ENCODE measurements at regions not wholly inside any gene's neighbourhood (a gene's known extent, or its start where the extent isn't known, plus 50 kb on each side); places are given as distances from the start of the nearest gene placed in this dataset.

DNA sequence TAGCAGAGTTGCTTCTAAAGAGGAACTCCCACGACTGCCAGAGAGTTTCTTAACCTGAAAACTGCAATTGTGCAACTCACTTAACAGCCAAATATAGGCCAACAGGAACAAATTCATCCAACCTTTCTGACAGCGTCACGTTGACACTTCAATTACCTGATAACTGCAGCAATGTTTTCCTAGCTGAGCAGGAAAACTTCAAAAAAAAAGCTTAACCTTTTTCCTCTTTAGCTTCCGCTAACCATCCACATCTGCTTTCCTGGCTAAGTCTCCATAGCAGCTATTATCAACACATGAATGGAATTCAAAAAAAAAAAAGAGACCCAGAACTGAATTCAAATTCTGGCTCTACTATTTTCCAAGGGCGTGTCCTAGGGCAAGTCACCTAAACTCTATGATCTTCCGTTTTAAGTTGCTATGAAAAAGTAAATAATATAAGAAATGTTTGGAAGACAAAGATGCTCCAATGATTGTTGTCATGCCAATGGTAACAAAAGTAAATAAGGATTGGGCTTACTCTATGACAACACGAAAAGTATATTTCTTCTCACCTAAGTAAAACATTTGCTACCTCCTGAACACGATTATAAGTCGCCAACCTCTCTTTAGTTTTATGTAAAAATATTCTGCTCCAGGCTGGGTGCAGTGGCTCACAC is 524.6 kb upstream of the JARID2 start:
- no peak for DNase-seq
- H3K27ac ChIP-seq (ENCODE audit: low read depth in 2 of 2, low read length in 1 of 2), result no peak overlapping the region
- no peak overlapping the region for H3K4me2 ChIP-seq
- H2AFZ ChIP-seq (ENCODE audit: low read depth), result no peak overlapping the region
- H3K79me2 ChIP-seq (ENCODE audit: insufficient read depth), result no peaks in the 10 kb centered on the region
- no peaks in the 10 kb centered on the region for H3K9me3 ChIP-seq
- H3K4me3 ChIP-seq (ENCODE audit: low read depth in 2 of 2, low read length in 1 of 2), result no peak overlapping the region
- no peaks in the 10 kb centered on the region for H3K36me3 ChIP-seq (replicated peaks in 1 of 2; ENCODE audit: control insufficient read depth in 1 of 2, insufficient read depth in 2 of 2, low read length in 1 of 2)
- no peaks in the 10 kb centered on the region for H3K9me2 ChIP-seq
- CTCF ChIA-PET, result no interaction called here
- no peaks in the 10 kb centered on the region for H3K27me3 ChIP-seq (ENCODE audit: insufficient read depth)
- POLR2A ChIA-PET, result no interaction called here
- WGBS (ENCODE audit: low lambda C conversion rate), result 56% methylated on average over 9 of the region's 9 CpGs
- H3K4me1 ChIP-seq (ENCODE audit: control insufficient read depth in 1 of 2, insufficient read depth in 2 of 2, low read depth in 1 of 2, low read length in 1 of 2), result no peaks in the 10 kb centered on the region
- H3F3A ChIP-seq (replicated peaks; ENCODE audit: insufficient read depth), result no peaks in the 10 kb centered on the region
- no peaks in the 10 kb centered on the region for H4K20me1 ChIP-seq (ENCODE audit: insufficient read depth)
- no peak for TF ChIP-seq RFX5 (IDR thresholded peaks at IDR 0.05; ENCODE audit: low read length)
- TF ChIP-seq, protein P1, sequence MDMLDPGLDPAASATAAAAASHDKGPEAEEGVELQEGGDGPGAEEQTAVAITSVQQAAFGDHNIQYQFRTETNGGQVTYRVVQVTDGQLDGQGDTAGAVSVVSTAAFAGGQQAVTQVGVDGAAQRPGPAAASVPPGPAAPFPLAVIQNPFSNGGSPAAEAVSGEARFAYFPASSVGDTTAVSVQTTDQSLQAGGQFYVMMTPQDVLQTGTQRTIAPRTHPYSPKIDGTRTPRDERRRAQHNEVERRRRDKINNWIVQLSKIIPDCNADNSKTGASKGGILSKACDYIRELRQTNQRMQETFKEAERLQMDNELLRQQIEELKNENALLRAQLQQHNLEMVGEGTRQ (IDR thresholded peaks at IDR 0.05; ENCODE audit: borderline replicate concordance, low read depth, low read length), result no peak
- no peak overlapping the region for H3K9ac ChIP-seq

DNA sequence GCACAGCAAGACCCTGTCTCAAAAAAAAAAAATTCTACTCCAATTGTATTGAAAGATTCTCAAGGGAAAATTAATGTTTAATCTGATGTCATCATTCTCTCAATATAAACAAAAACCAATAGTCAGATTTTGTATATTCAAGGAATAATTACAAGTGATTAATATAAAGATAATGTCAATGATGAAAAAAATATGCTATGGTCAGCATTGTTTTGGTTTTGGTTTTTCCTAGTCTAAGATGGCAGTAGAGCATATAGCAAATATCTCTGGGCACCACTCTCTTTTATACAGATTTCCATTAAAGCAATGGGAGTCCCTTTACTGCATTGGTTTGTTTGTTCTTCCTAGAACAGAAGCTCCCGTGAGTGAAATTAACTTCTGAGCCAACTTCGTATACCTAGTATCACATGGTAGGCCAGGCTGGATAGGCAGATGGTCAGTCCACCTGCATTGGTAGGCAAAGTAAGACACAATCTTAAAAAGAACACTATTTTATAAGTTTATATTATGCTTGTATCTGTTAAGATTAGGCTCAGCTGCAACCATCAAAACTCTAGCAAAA is 523.8 kb upstream of the JARID2 start:
- Histone ChIP-seq H3K4me3 (ENCODE audit: low read depth in 2 of 2, low read length in 1 of 2) (no peak overlapping the region), H4K20me1 (ENCODE audit: insufficient read depth) (no peaks in the 10 kb centered on the region), H3K9me2 (no peaks in the 10 kb centered on the region), H2AFZ (ENCODE audit: low read depth) (no peak overlapping the region), H3F3A (replicated peaks; ENCODE audit: insufficient read depth) (no peaks in the 10 kb centered on the region), H3K79me2 (ENCODE audit: insufficient read depth) (no peaks in the 10 kb centered on the region), H3K36me3 (replicated peaks in 1 of 2; ENCODE audit: control insufficient read depth in 1 of 2, insufficient read depth in 2 of 2, low read length in 1 of 2) (no peaks in the 10 kb centered on the region), H3K4me1 (ENCODE audit: control insufficient read depth in 1 of 2, insufficient read depth in 2 of 2, low read depth in 1 of 2, low read length in 1 of 2) (no peaks in the 10 kb centered on the region), H3K9ac (no peak overlapping the region), H3K4me2 (no peak overlapping the region), H3K9me3 (no peaks in the 10 kb centered on the region), H3K27ac (ENCODE audit: low read depth in 2 of 2, low read length in 1 of 2) (no peak overlapping the region), H3K27me3 (ENCODE audit: insufficient read depth) (no peaks in the 10 kb centered on the region)
- ChIA-PET POLR2A (no interaction called here), CTCF (no interaction called here)
- 41% methylated on average over 2 of the region's 2 CpGs for WGBS (ENCODE audit: low lambda C conversion rate)
- TF ChIP-seq FOSL2 (IDR thresholded peaks at IDR 0.05; ENCODE audit: borderline replicate concordance, low read depth) (no peak), POLR2AphosphoS5 (IDR thresholded peaks at IDR 0.05; ENCODE audit: low read depth, low read length) (no peak), FOXJ3 (CRISPR knock-in tag; IDR thresholded peaks at IDR 0.05) (no peak), GABPA (IDR thresholded peaks at IDR 0.05; ENCODE audit: low read depth) (no peak), NFIC (IDR thresholded peaks at IDR 0.05; ENCODE audit: borderline replicate concordance) (no peak), TAF1 (IDR thresholded peaks at IDR 0.05; ENCODE audit: borderline replicate concordance, low read depth, low read length) (no peak), MXI1 (IDR thresholded peaks at IDR 0.05; ENCODE audit: low read depth, low read length) (no peak), JUND (IDR thresholded peaks at IDR 0.05) (no peak)
- TF ChIP-seq, protein P2, sequence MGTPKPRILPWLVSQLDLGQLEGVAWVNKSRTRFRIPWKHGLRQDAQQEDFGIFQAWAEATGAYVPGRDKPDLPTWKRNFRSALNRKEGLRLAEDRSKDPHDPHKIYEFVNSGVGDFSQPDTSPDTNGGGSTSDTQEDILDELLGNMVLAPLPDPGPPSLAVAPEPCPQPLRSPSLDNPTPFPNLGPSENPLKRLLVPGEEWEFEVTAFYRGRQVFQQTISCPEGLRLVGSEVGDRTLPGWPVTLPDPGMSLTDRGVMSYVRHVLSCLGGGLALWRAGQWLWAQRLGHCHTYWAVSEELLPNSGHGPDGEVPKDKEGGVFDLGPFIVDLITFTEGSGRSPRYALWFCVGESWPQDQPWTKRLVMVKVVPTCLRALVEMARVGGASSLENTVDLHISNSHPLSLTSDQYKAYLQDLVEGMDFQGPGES (IDR thresholded peaks at IDR 0.05; ENCODE audit: low read depth, low read length), result no peak
- TF ChIP-seq, protein P3, sequence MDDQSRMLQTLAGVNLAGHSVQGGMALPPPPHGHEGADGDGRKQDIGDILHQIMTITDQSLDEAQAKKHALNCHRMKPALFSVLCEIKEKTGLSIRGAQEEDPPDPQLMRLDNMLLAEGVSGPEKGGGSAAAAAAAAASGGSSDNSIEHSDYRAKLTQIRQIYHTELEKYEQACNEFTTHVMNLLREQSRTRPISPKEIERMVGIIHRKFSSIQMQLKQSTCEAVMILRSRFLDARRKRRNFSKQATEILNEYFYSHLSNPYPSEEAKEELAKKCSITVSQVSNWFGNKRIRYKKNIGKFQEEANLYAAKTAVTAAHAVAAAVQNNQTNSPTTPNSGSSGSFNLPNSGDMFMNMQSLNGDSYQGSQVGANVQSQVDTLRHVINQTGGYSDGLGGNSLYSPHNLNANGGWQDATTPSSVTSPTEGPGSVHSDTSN (IDR thresholded peaks at IDR 0.05), result no peak
- no peak for DNase-seq

All from SK-N-SH (cell line).